Upper lobe of left lung (tissue), 4 donors: ENCODE measurements at regions not wholly inside any gene's neighbourhood (a gene's known extent, or its start where the extent isn't known, plus 50 kb on each side); places are given as distances from the start of the nearest gene placed in this dataset.

Experiments used
- EP300 ChIP-seq, 4 donors: sonication (generic); formaldehyde crosslinking; IDR thresholded peaks; one replicate each; pipeline ENCODE4 v1.5.1; 2017; ENCODE audit warnings: antibody characterized with exemption in 4 of 4, control low read depth in 2 of 4
- POLR2A ChIP-seq, 4 donors: fragments of 450-650 bp; IDR thresholded peaks; one replicate each; pipeline ENCODE4 v1.5.1; 2016 to 2017; ENCODE audit warnings: antibody characterized with exemption in 4 of 4, mild to moderate bottlenecking in 2 of 4
- POLR2AphosphoS5 ChIP-seq, 2 donors: sonication (generic); formaldehyde crosslinking; IDR thresholded peaks; one replicate each; pipeline ENCODE4 v1.5.1; 2017; ENCODE audit warnings: antibody characterized with exemption in 2 of 2
- TF ChIP-seq, protein P1 (sequence below), 6 experiments: fragments of 450-650 bp in 4 of 6; fragments of 200-600 bp in 2 of 6; sonication (generic) in 2 of 6; IDR thresholded peaks; one replicate each; pipeline ENCODE4 v1.5.1; 2016 to 2019; ENCODE audit warnings: antibody characterized with exemption in 6 of 6

DNA sequence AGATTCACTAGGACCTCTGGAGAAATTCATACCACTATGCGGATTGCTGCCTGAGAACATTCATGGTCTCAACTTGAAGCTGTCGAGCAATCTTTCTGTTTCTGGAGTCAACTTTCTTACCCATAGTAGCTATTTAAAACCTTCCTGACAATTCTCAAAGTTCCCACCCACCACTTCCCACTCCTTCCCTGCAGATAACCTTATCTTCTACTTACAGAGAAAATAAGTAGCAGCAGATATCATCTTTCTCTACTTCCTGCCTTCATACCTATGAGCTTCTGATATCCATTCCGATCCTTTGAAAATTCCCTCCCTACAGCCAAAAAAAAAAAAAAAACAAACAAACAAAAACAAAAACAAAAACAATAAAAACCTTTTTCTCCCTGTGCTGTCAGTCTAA is 81.2 kb upstream of the CYRIA start:
- TF ChIP-seq POLR2A (IDR thresholded peaks at IDR 0.05): no peak
- TF ChIP-seq, protein P1, sequence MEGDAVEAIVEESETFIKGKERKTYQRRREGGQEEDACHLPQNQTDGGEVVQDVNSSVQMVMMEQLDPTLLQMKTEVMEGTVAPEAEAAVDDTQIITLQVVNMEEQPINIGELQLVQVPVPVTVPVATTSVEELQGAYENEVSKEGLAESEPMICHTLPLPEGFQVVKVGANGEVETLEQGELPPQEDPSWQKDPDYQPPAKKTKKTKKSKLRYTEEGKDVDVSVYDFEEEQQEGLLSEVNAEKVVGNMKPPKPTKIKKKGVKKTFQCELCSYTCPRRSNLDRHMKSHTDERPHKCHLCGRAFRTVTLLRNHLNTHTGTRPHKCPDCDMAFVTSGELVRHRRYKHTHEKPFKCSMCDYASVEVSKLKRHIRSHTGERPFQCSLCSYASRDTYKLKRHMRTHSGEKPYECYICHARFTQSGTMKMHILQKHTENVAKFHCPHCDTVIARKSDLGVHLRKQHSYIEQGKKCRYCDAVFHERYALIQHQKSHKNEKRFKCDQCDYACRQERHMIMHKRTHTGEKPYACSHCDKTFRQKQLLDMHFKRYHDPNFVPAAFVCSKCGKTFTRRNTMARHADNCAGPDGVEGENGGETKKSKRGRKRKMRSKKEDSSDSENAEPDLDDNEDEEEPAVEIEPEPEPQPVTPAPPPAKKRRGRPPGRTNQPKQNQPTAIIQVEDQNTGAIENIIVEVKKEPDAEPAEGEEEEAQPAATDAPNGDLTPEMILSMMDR (IDR thresholded peaks at IDR 0.05): no peak
- TF ChIP-seq POLR2AphosphoS5 (IDR thresholded peaks at IDR 0.05): no peak
- no peak for TF ChIP-seq EP300 (IDR thresholded peaks at IDR 0.05)
